ENCODE measurements at regions not wholly inside any gene's neighbourhood (a gene's known extent, or its start where the extent isn't known, plus 50 kb on each side); places are given as distances from the start of the nearest gene placed in this dataset.

GRCh38 chr11:122317305-122317704 lies 201.3 kb upstream of the BLID start:
- no peak for TF ChIP-seq CTCF (IDR thresholded peaks at IDR 0.05; ENCODE audit: unreplicated experiment in 3 of 3)
- H3K4me3 Mint-ChIP-seq = peak overlapping the region in 1 of 3 experiments; percentile 41
- no peaks in the 10 kb centered on the region for H3K27me3 Mint-ChIP-seq (ENCODE audit: low read depth)
- peak overlapping the region; percentile 92 to 97 (median 92) for H3K27ac Mint-ChIP-seq
- H3K9me3 Mint-ChIP-seq = no peaks in the 10 kb centered on the region
- peaks cover 77% of the 10 kb centered on the region for H3K4me1 Mint-ChIP-seq
- no peaks in the 10 kb centered on the region for H3K36me3 Mint-ChIP-seq (ENCODE audit: low read depth)

GRCh38 chr11:122313581-122313980 lies 197.6 kb upstream of the BLID start:
- no peaks in the 10 kb centered on the region for H3K36me3 Mint-ChIP-seq (ENCODE audit: low read depth)
- H3K4me3 Mint-ChIP-seq = no peak overlapping the region
- peak overlapping the region in 1 of 3 experiments; percentile 85 for H3K27ac Mint-ChIP-seq
- H3K9me3 Mint-ChIP-seq = no peaks in the 10 kb centered on the region
- H3K27me3 Mint-ChIP-seq (ENCODE audit: low read depth) = no peaks in the 10 kb centered on the region
- TF ChIP-seq CTCF (IDR thresholded peaks at IDR 0.05; ENCODE audit: unreplicated experiment in 3 of 3) = no peak
- peaks cover 70% of the 10 kb centered on the region for H3K4me1 Mint-ChIP-seq

- Mint-ChIP-seq H3K27ac (peak overlapping the region in 2 of 3 experiments; percentile 46), H3K27me3 (ENCODE audit: low read depth) (no peaks in the 10 kb centered on the region), H3K9me3 (no peaks in the 10 kb centered on the region), H3K4me3 (no peak overlapping the region), H3K4me1 (peaks cover 70% of the 10 kb centered on the region), H3K36me3 (ENCODE audit: low read depth) (no peaks in the 10 kb centered on the region)
- TF ChIP-seq CTCF (IDR thresholded peaks at IDR 0.05; ENCODE audit: unreplicated experiment in 3 of 3) = no peak
These were observed 195.3 kb upstream of the BLID start for GRCh38 chr11:122311216-122311755.

GRCh38 chr11:122310766-122311165 lies 194.8 kb upstream of the BLID start:
- H3K27ac Mint-ChIP-seq = peak overlapping the region in 2 of 3 experiments; percentile 46
- H3K36me3 Mint-ChIP-seq (ENCODE audit: low read depth) = no peaks in the 10 kb centered on the region
- H3K4me1 Mint-ChIP-seq = peaks cover 70% of the 10 kb centered on the region
- peak overlapping the region in 1 of 3 experiments; percentile 0 for H3K4me3 Mint-ChIP-seq
- H3K27me3 Mint-ChIP-seq (ENCODE audit: low read depth) = no peaks in the 10 kb centered on the region
- TF ChIP-seq CTCF (IDR thresholded peaks at IDR 0.05; ENCODE audit: unreplicated experiment in 3 of 3) = no peak
- H3K9me3 Mint-ChIP-seq = no peaks in the 10 kb centered on the region

GRCh38 chr11:122309262-122309925 lies 193.4 kb upstream of the BLID start:
- H3K9me3 Mint-ChIP-seq = no peaks in the 10 kb centered on the region
- H3K4me3 Mint-ChIP-seq = peak overlapping the region in 1 of 3 experiments; percentile 36
- no peaks in the 10 kb centered on the region for H3K36me3 Mint-ChIP-seq (ENCODE audit: low read depth)
- H3K27me3 Mint-ChIP-seq (ENCODE audit: low read depth) = no peaks in the 10 kb centered on the region
- peaks cover 80% of the 10 kb centered on the region for H3K4me1 Mint-ChIP-seq
- TF ChIP-seq CTCF (IDR thresholded peaks at IDR 0.05; ENCODE audit: unreplicated experiment in 3 of 3) = no peak
- peak overlapping the region in 2 of 3 experiments; percentile 29 to 97 for H3K27ac Mint-ChIP-seq

GRCh38 chr11:122308226-122308625 lies 192.2 kb upstream of the BLID start:
- Mint-ChIP-seq H3K4me3 (peak overlapping the region in 1 of 3 experiments; percentile 76), H3K4me1 (peaks cover 77% of the 10 kb centered on the region), H3K27ac (peak overlapping the region in 2 of 3 experiments; percentile 78 to 97), H3K27me3 (ENCODE audit: low read depth) (no peaks in the 10 kb centered on the region), H3K9me3 (no peaks in the 10 kb centered on the region), H3K36me3 (ENCODE audit: low read depth) (no peaks in the 10 kb centered on the region)
- no peak for TF ChIP-seq CTCF (IDR thresholded peaks at IDR 0.05; ENCODE audit: unreplicated experiment in 3 of 3)

All from nephron (organoid).